Epithelial cell of esophagus (primary cell): ENCODE measurements at regions not wholly inside any gene's neighbourhood (a gene's known extent, or its start where the extent isn't known, plus 50 kb on each side); places are given as distances from the start of the nearest gene placed in this dataset.

Experiments used
- DNase-seq: peaks from one replicate; pipeline ENCODE4 v3.0.0; 2010; ENCODE audit warnings: low read depth
- H3K4me3 ChIP-seq: 2 replicates; pipeline ENCODE4 v1.5.1; 2011; ENCODE audit warnings: mild to moderate bottlenecking, low read length, control low read depth
- TF ChIP-seq, protein P1 (sequence below): IDR thresholded peaks from 2 replicates; pipeline ENCODE4 v1.5.1; 2011; ENCODE audit warnings: low read depth, mild to moderate bottlenecking, low read length, control low read depth, inconsistent platforms; ENCODE audit not compliant: insufficient read depth; ENCODE audit errors: missing control alignments

DNA sequence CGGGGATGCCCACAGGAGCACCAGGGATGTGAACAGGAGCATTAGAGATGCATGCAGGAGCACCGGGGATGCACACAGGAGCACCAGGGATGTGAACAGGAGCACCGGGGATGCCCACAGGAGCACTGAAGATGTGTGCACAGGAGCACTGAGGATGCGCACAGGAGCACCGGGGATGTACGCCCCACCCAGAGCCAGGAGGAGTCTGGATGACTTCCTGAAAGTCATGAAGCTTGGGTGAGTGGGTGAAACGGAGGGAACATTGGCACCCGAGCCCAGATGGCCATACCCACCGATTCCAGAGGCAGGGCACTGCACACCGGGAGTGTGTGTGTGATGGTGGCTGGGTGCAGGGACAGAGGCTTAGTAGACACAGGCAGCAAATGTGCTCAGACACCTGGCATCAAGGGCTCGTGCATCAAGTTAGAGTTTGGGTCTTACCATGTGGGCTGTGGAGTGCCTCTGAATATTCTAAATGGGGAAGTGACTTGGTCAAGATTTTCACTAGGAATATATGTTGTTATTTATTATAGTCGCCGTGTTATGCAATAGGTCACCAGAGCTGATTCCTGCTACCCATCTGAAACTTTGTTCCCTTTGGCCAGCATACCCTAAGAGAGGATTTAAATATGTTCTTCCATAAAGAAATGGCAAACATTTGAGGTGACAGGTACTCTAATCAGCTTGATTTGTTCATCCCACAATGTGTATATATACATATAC, 365.8 kb upstream of the MYT1L start:
- H3K4me3 ChIP-seq, result no peak overlapping the region
- TF ChIP-seq, protein P1, sequence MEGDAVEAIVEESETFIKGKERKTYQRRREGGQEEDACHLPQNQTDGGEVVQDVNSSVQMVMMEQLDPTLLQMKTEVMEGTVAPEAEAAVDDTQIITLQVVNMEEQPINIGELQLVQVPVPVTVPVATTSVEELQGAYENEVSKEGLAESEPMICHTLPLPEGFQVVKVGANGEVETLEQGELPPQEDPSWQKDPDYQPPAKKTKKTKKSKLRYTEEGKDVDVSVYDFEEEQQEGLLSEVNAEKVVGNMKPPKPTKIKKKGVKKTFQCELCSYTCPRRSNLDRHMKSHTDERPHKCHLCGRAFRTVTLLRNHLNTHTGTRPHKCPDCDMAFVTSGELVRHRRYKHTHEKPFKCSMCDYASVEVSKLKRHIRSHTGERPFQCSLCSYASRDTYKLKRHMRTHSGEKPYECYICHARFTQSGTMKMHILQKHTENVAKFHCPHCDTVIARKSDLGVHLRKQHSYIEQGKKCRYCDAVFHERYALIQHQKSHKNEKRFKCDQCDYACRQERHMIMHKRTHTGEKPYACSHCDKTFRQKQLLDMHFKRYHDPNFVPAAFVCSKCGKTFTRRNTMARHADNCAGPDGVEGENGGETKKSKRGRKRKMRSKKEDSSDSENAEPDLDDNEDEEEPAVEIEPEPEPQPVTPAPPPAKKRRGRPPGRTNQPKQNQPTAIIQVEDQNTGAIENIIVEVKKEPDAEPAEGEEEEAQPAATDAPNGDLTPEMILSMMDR, result no peak
- no peak for DNase-seq

GRCh38 chr2:2696325-2696724, 365.2 kb upstream of the MYT1L start:
- DNase-seq, result no peak
- H3K4me3 ChIP-seq, result no peak overlapping the region
- TF ChIP-seq, protein P1, result no peak

- no peak overlapping the region for H3K4me3 ChIP-seq
- no peak for DNase-seq
- TF ChIP-seq, protein P1, result no peak
Observed at GRCh38 chr2:2694746-2695145, 363.7 kb upstream of the MYT1L start.

GRCh38 chr2:2692599-2693389, 361.7 kb upstream of the MYT1L start:
- H3K4me3 ChIP-seq, result no peak overlapping the region
- TF ChIP-seq, protein P1, result no peak
- DNase-seq, result no peak

GRCh38 chr2:2691419-2691818, 360.3 kb upstream of the MYT1L start:
- no peak overlapping the region for H3K4me3 ChIP-seq
- no peak for DNase-seq
- TF ChIP-seq, protein P1, result no peak

DNA sequence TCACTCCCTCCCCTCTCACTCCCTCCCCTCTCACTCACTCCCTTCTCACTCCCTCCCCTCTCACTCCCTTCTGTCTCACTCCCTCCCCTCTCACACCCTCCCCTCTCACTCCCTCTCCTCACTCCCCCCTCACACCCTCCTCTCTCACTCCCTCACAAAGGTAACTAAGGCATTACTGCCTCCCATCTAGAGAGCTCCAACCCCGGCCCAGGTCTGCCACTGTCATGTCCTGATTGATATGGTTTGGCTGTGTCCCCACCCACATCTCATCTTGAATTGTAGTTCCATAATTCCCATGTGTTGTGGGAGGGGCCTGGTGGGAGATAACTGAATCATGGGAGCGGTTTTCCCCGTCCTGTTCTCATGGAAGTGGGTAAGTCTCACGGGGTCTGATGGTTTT, 359.9 kb upstream of the MYT1L start:
- no peak overlapping the region for H3K4me3 ChIP-seq
- DNase-seq, result no peak
- TF ChIP-seq, protein P1, result no peak
